ENCODE measurements at regions not wholly inside any gene's neighbourhood (a gene's known extent, or its start where the extent isn't known, plus 50 kb on each side); places are given as distances from the start of the nearest gene placed in this dataset.

GRCh38 chr2:22582107-22582506 is 802.9 kb upstream of the KLHL29 start:
- TF ChIP-seq ZNF274 (IDR thresholded peaks at IDR 0.05; ENCODE audit: low read depth, low read length): no peak
- no peak for TF ChIP-seq SUZ12 (IDR thresholded peaks at IDR 0.05; ENCODE audit: extremely low read depth, insufficient read depth, insufficient read length)
